C4-2B (cell line): ENCODE measurements at regions not wholly inside any gene's neighbourhood (a gene's known extent, or its start where the extent isn't known, plus 50 kb on each side); places are given as distances from the start of the nearest gene placed in this dataset.
"Not testable (repeated sequence)": the region's sequence is repeated elsewhere in the genome, so short reads cannot be mapped to it uniquely, and the experiment has no call there.

Experiments
- CTCF ChIP-seq: fragments of 450-650 bp; conservative IDR thresholded peaks from 2 replicates; pipeline ENCODE4 v1.5.1; 2017; ENCODE audit warnings: mild to moderate bottlenecking
- ZFX ChIP-seq: fragments of 450-650 bp; IDR thresholded peaks from 2 replicates; pipeline ENCODE4 v1.6.1; 2017

GRCh38 chr1:95911739-95912138 is 677.7 kb downstream of the RWDD3 start:
- not testable (repeated sequence) for TF ChIP-seq CTCF, ZFX
